ENCODE measurements at regions not wholly inside any gene's neighbourhood (a gene's known extent, or its start where the extent isn't known, plus 50 kb on each side); places are given as distances from the start of the nearest gene placed in this dataset.

- FAIRE-seq: no peak
Measured at GRCh38 chr17:69605571-69605970, 191.1 kb downstream of the MAP2K6 start.

- peak; percentile 87 for FAIRE-seq
Measured at GRCh38 chr17:69606142-69606800, 191.8 kb downstream of the MAP2K6 start.

- FAIRE-seq: peak; percentile 95
Measured at GRCh38 chr17:69607162-69607834, 192.8 kb downstream of the MAP2K6 start.

- FAIRE-seq: no peak
Measured at GRCh38 chr17:69608141-69608540, 193.6 kb downstream of the MAP2K6 start.

DNA sequence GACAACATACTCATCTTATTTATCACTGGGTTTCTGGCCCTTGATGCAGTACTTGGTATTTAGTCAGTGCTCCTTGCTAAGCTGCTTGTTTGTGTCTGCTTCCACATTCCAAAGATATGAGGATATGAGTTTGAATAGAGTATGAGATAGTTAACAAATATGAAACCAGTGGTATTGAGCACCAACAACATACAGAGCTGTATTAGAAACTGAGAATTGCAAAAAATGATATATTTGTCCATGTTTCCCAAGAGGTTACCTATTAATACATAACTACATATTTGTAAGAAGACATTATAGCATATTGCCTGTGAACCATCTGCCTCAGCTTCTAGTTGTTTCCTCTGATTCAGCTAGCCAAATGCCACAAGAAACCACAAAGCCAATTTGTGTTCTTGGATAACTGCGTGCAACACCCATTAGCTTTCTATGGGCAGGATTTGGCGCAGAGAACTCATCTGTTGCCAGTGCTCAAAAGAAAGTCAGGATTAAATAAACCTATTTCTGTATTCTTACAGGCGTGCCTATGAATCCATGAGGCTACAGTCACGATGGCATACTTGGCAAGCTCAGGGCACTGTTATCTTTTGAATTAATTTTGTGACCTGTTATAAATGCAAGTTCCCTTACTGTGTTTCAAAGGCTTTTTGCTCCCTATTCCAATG is 194.4 kb downstream of the MAP2K6 start:
- no peak for FAIRE-seq

- FAIRE-seq: peak; percentile 33
Measured at GRCh38 chr17:69609473-69610305, 195.2 kb downstream of the MAP2K6 start.

DNA sequence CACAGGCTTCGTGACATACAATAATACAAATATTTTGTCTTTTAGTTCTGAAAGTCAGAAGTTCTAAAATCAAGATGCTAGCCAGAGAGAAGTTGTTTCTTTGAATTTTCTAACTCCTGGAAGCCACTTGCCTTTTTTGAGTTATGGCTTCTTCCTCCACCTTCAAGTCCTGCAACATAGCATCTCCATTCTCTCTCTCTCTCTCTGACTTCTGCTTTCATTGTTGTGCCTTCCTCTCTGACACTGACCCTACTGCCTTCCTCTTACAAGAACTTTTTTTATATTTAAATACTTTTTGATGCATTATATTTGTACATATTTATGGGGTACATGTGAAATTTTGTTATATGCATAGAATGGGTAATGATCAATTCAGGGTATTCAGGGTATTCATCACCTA is 205.9 kb downstream of the MAP2K6 start:
- no peak for FAIRE-seq

DNA sequence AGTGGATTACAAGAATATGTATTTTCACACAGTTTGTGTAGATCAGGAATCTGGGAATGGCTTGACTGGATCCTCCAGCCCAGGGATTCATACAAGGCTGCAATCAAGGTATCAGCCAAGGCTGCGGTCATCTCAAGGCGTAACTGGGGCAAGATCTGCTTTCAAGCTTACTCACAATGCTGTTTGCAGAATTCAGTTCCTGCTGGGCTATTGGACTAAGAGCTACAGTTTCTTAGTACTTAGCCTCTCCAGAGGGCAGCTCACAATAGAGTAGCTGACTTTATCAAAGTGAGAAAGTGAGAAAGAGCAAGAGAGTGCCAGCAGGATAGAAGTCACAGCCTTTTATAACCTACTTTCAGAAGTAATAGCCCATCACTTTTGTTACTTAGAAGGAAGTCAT is 211.0 kb downstream of the MAP2K6 start:
- no peak for FAIRE-seq

- FAIRE-seq: no peak
Measured at GRCh38 chr17:69630056-69630635, 215.6 kb downstream of the MAP2K6 start.

DNA sequence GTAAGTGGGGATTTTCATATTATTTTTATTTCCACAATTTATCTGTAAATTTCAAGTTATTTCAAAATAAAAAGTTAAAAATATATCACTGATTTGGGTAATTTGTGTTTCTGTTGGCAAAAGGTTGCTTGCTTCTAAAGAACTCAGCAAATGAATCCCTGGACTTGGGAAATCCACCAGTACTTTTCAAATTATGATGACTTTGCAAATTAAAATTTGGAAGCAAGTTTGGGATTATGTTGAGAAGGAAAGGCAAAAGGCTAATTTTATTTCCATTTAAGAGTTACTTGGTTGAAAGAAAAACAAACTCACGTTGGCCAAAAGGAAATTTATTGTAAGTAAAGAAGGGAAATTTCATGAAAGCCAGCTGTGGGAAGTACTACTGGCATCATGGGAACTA is 220.3 kb downstream of the MAP2K6 start:
- no peak for FAIRE-seq

- FAIRE-seq: no peak
Measured at GRCh38 chr17:69637446-69638156, 223.1 kb downstream of the MAP2K6 start.

- FAIRE-seq: no peak
Measured at GRCh38 chr17:69639096-69639495, 224.6 kb downstream of the MAP2K6 start.

DNA sequence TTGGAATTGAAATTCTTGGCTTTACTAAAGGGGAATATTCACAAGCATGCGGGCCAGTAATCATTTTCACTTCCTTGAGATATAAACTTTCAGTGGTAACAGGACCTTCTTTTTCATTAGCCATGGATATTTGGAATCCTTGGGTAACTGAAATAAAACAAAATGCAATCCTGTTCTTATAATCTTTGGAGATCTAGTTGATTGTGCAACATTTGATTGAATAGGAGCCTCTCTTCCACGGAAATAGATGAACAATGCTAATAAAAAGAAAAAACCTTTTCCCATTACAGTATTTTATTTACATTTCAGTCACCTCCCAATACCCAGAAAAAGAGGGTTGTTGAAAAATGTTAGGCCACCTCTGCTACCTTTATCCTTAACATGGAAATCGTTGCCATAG is 225.6 kb downstream of the MAP2K6 start:
- FAIRE-seq: no peak

DNA sequence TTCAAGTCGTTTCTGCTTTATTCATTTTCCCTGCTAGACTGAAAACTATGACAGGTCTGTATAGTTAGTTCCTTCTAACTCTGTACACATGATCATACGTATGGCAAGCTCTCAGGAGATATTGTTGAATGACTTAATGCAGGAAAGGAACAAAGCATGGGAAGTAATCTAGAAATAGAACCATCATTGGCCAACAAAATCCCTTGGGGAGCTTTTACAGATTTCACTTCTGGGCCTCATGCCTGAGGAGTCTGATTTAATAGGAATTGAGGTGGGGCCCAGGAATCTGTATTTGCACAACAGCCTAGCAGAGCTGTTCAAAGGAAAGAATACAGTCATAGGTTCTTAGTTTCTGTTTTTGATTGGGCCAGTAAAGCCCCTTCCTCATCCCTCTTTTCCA is 229.2 kb downstream of the MAP2K6 start:
- no peak for FAIRE-seq

DNA sequence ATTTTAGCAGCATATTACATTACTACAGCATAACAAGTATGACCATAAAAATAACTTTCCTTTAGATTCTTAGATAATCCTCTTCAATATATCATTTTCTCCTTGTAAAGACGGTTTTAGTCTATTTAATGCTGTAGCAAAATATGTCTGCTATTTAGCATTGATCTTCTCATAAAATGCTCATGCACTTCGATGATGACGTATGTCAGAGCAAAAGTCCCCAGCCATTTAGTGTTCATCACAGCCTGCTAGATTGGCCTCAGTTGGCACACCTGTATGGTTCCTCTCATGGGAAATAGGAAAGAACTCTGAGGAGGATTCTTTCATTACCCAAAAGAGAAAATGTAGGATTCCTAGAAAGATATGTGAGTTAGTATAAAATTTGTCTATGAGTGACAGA is 232.2 kb downstream of the MAP2K6 start:
- FAIRE-seq: no peak

GRCh38 chr17:69650881-69651280 is 236.4 kb downstream of the MAP2K6 start:
- no peak for FAIRE-seq

- no peak for FAIRE-seq
Measured at GRCh38 chr17:69651921-69652320, 237.4 kb downstream of the MAP2K6 start.

DNA sequence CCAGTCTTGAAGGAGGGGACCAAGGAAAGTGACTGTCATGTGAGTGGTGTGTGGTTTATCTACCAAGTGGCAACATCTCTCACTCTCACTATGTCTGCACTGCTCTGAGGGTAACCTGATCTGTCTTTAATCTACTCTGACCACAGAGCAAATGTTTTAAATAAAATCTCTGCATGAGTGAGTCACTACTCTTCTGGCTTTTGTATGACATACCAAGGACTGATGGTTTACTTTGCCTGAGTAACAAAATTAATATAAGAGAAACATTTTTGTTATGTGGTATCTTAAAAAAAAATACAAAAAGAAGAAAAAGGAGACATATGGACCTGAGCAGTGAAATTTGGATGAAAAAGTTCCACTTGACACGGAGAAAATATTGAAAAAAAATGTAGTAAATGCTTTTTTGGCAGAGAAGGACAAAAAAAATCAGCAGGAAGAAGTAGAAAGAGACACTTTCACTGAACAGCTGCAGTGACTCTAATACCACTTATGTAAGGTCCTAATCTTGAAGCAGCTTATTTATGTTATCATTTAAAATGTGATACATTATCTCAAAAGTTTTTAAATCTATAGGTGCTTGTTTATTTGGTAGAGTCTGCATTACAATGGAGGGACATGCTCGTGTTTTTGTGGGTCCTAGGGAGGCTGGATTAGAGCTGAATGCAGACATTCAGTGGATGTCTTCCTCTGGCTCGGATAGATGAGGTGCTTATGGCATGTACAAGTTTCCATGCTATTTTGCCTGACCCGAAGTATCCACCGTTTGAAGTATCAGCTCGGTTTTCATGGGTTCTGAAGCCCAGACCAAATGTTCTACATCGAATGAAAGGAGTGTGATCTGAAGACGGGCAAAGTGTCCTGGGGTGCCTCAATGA is 240.7 kb downstream of the MAP2K6 start:
- FAIRE-seq: no peak

DNA sequence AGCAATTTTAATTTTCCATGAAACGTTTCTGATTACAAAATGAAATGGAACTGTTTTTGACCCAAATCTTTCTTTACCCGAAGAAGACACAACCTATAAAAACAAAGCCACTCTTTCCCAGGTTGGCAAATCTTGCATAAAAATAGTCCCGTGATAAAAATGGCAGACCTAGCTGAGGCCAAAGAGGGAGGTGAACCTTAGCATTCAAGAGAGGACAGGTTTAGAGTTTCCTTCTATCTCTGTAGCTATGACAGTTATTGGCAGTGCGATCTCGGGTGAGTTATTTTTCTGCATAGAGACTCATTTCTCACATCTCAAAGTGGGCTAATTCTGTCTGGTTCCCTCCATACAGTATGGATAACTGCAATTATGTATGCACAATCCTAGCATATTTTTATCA is 241.4 kb downstream of the MAP2K6 start:
- FAIRE-seq: no peak

- FAIRE-seq: no peak
Measured at GRCh38 chr17:69669441-69670178, 255.1 kb downstream of the MAP2K6 start.

DNA sequence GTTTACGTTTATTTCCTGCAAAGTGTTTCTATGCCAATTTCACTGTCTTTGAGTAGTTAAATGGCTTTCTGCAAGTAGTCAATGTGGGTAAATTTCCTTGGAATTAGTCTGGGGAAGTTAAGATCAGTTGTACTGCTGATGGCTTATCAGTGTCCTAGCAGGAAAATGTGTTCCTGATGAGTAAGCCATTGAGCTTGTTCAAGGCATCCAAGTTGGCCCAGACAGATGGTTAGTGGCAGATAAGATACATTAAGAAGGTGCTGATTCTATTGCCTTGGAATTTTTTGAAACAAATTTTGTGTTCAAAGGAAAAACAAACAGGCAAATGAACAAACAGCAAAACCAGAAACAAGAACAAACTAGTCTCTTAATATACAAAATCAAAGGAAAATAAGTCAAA is 258.4 kb downstream of the MAP2K6 start:
- peak; percentile 82 for FAIRE-seq
